ENCODE measurements at regions not wholly inside any gene's neighbourhood (a gene's known extent, or its start where the extent isn't known, plus 50 kb on each side); places are given as distances from the start of the nearest gene placed in this dataset.

DNA sequence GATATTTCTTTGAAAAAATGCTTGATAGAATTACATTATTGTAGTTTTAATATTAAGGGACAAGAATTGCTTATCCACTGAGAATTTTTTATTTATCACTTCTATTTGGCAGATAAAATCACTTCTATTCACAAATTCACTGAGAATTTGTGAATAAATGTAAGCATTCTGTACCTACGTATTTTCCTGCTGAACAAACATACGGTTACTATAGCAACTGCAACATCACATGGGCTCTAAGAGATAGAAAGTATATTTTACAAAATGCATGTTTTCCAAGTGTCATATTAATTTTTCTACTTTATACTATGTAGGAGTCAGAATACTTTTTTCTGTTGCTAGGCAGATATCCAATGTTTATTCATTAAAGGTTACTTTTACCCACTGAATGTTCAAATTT, 166.2 kb downstream of the ZIC1 start:
- no peaks in the 10 kb centered on the region for H3K4me1 ChIP-seq (ENCODE audit: control insufficient read depth, insufficient read depth, low read length)
- no peak for DNase-seq
- no peak overlapping the region for H3K27ac ChIP-seq (ENCODE audit: low read depth, low read length)
- no peak overlapping the region for H3K9ac ChIP-seq (ENCODE audit: extremely low read depth, low read length, poor library complexity, severe bottlenecking)
- TF ChIP-seq, protein P1, sequence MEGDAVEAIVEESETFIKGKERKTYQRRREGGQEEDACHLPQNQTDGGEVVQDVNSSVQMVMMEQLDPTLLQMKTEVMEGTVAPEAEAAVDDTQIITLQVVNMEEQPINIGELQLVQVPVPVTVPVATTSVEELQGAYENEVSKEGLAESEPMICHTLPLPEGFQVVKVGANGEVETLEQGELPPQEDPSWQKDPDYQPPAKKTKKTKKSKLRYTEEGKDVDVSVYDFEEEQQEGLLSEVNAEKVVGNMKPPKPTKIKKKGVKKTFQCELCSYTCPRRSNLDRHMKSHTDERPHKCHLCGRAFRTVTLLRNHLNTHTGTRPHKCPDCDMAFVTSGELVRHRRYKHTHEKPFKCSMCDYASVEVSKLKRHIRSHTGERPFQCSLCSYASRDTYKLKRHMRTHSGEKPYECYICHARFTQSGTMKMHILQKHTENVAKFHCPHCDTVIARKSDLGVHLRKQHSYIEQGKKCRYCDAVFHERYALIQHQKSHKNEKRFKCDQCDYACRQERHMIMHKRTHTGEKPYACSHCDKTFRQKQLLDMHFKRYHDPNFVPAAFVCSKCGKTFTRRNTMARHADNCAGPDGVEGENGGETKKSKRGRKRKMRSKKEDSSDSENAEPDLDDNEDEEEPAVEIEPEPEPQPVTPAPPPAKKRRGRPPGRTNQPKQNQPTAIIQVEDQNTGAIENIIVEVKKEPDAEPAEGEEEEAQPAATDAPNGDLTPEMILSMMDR (conservative IDR thresholded peaks at IDR 0.05): no peak
- WGBS, 2 experiments (ENCODE audit: insufficient coverage in 1 of 2, insufficient read length in 1 of 2): 85 to 100% methylated on average over 1 to 2 of the region's 2 CpGs
- H3K9me3 ChIP-seq (ENCODE audit: control insufficient read depth, low read length): no peaks in the 10 kb centered on the region
- no peaks in the 10 kb centered on the region for H3K27me3 Mint-ChIP-seq (ENCODE audit: insufficient read depth)
- no peak overlapping the region for H3K4me3 ChIP-seq (ENCODE audit: low read length)
- no peaks in the 10 kb centered on the region for H3K36me3 ChIP-seq (ENCODE audit: control insufficient read depth, insufficient read depth, low read length)
- H3K4me3 Mint-ChIP-seq: no peak overlapping the region
- no peaks in the 10 kb centered on the region for H3K9me3 Mint-ChIP-seq
- H3K27me3 ChIP-seq (ENCODE audit: control insufficient read depth, insufficient read depth, low read length, poor library complexity, severe bottlenecking): no peaks in the 10 kb centered on the region
- no peaks in the 10 kb centered on the region for H3K36me3 Mint-ChIP-seq (ENCODE audit: low read depth)
- no peaks in the 10 kb centered on the region for H3K4me1 Mint-ChIP-seq
- no peak overlapping the region for H3K27ac Mint-ChIP-seq

DNA sequence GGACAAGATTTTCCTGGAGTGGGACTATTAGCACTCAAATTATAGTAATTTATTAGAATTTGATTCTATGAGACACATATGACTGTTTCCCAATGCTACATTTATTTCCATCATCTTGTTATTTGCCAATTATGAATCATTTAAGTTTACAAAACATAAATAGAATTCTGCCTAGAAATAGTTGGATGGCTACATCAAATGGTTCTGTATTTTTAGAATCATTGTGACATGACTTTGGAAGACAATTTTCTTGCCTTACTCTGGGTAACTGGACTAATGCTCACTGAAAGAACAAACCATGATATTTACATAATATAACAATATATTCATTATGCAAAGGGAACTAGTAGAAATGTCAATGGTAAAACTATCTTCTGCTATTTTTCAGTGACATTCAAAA, 173.5 kb downstream of the ZIC1 start:
- TF ChIP-seq, protein P1 (conservative IDR thresholded peaks at IDR 0.05): no peak
- no peaks in the 10 kb centered on the region for H3K27me3 ChIP-seq (ENCODE audit: control insufficient read depth, insufficient read depth, low read length, poor library complexity, severe bottlenecking)
- no peaks in the 10 kb centered on the region for H3K4me1 ChIP-seq (ENCODE audit: control insufficient read depth, insufficient read depth, low read length)
- Mint-ChIP-seq H3K4me1 (no peaks in the 10 kb centered on the region), H3K9me3 (no peaks in the 10 kb centered on the region), H3K27ac (no peak overlapping the region), H3K36me3 (ENCODE audit: low read depth) (no peaks in the 10 kb centered on the region), H3K4me3 (no peak overlapping the region), H3K27me3 (ENCODE audit: insufficient read depth) (no peaks in the 10 kb centered on the region)
- no peaks in the 10 kb centered on the region for H3K9me3 ChIP-seq (ENCODE audit: control insufficient read depth, low read length)
- no peak overlapping the region for H3K4me3 ChIP-seq (ENCODE audit: low read length)
- no peaks in the 10 kb centered on the region for H3K36me3 ChIP-seq (ENCODE audit: control insufficient read depth, insufficient read depth, low read length)
- no peak overlapping the region for H3K9ac ChIP-seq (ENCODE audit: extremely low read depth, low read length, poor library complexity, severe bottlenecking)
- no peak overlapping the region for H3K27ac ChIP-seq (ENCODE audit: low read depth, low read length)
- DNase-seq: no peak

DNA sequence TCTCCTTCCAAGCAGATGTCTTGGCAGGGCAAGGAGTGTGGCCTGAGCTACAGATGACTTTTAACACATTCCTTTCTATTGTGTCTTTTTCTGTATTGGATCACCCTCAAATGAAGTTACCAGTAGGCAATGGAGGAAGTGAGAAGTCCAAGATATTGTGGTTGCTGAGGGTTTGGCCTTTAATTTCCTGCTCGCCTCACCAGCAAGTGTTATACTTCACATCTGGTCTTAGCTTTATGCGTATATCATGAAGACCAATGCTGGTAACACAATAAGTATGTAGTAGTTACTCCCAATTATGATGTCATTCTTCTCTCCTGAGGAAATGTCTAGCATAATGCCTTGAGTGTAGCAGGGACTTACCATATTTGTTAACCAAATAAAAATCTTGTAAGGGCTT, 179.9 kb downstream of the ZIC1 start:
- Histone ChIP-seq H3K27me3 (ENCODE audit: control insufficient read depth, insufficient read depth, low read length, poor library complexity, severe bottlenecking) (no peaks in the 10 kb centered on the region), H3K9me3 (ENCODE audit: control insufficient read depth, low read length) (no peaks in the 10 kb centered on the region), H3K9ac (ENCODE audit: extremely low read depth, low read length, poor library complexity, severe bottlenecking) (no peak overlapping the region), H3K27ac (ENCODE audit: low read depth, low read length) (no peak overlapping the region), H3K4me1 (ENCODE audit: control insufficient read depth, insufficient read depth, low read length) (no peaks in the 10 kb centered on the region), H3K4me3 (ENCODE audit: low read length) (no peak overlapping the region), H3K36me3 (ENCODE audit: control insufficient read depth, insufficient read depth, low read length) (no peaks in the 10 kb centered on the region)
- H3K9me3 Mint-ChIP-seq: no peaks in the 10 kb centered on the region
- H3K4me1 Mint-ChIP-seq: no peaks in the 10 kb centered on the region
- no peaks in the 10 kb centered on the region for H3K36me3 Mint-ChIP-seq (ENCODE audit: low read depth)
- DNase-seq: no peak
- TF ChIP-seq, protein P1 (conservative IDR thresholded peaks at IDR 0.05): no peak
- no peaks in the 10 kb centered on the region for H3K27me3 Mint-ChIP-seq (ENCODE audit: insufficient read depth)
- 97% methylated on average over 2 of the region's 2 CpGs; no CpG with 5 or more reads in 1 of the 2 experiments for WGBS, 2 experiments (ENCODE audit: insufficient coverage in 1 of 2, insufficient read length in 1 of 2)
- H3K4me3 Mint-ChIP-seq: no peak overlapping the region
- no peak overlapping the region for H3K27ac Mint-ChIP-seq
